HG03064 (cell line): ENCODE measurements at regions not wholly inside any gene's neighbourhood (a gene's known extent, or its start where the extent isn't known, plus 50 kb on each side); places are given as distances from the start of the nearest gene placed in this dataset.
"Not testable (repeated sequence)": the region's sequence is repeated elsewhere in the genome, so short reads cannot be mapped to it uniquely, and the experiment has no call there.

Experiments
- ATAC-seq: cut with Tn5 transposase; IDR thresholded peaks from one replicate; pipeline ENCODE4 v1.9.1; 2021; ENCODE audit warnings: low read depth; ENCODE audit not compliant: unreplicated experiment

DNA sequence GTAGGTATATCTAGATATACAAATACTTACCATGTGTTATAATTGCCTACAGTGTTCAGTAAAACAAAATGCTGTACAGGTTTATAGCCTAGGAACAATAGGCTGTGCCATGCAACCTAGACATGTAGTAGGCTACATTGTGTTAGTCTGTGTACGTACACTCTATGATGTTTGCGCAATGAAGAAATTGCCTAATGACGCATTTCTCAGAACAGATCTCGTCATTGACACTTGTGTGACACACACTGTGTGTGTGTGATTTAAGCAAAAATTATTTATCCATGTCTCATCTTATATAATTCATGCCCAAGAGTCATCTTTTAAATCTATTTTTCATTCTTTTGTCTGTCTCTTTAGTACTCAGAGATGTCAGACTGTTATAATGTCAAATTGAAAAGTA, 1888.8 kb upstream of the PCDH20 start:
- ATAC-seq = no peak

DNA sequence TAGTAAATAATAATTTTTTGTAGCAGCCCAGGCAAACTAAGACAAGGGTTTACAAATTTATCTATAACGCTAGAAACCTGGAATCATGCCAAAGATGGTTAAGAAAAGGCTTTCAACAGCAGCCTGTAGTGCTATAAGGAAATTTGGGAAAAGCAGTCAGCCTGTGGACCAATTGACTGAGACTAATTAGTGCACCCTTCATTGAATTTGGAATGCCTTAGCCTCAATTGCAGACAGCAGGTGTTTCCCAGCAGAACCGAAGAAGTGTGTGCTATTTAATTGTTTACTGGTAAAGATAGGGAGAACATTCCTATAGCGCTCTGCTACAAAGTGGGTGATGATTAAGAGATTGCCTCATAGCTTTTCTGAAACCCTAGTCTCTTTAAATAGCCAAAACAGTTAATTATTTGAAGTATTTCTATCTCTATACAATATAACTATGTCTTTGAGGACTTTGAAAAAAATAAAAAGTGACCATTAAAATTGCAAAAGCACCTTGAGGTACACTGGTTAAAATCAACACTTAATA, 1884.3 kb upstream of the PCDH20 start:
- no peak for ATAC-seq

DNA sequence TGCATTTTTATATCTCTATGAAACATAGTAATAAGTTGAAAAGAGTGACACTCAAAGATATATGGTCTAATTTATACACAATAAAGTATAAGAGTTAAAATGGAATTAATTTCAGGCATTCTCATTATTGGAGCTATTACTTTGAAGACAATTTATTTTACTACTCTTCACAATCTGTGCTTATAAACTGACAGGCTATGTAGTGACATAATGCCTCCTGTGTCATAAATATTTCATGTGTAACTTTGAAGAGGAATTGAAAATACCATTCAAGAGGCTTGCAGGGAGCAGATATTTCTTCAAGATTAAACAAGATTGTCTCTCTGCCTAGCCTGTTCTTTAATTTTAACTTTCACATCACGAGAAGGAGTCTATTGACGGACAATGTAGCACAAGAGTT, 1881.5 kb upstream of the PCDH20 start:
- ATAC-seq = no peak

DNA sequence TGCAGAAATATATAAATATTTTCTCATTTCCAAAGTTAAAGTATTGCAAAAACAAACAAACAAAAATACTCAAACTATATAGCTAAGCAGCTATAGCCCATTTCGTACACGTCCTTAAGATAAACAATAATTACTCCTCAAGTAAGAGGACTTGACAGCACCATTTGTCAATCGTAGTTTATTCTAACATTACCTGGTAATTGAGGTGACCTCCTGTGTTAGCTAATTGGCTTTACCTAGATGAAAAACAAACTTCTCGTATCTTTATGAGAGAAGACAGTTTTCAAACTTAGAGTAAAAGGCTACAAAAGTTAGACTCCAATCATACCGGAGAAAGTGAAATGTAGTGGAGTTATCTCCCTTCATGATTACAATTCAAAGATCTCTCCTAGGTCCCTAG, 1876.1 kb upstream of the PCDH20 start:
- ATAC-seq = no peak

DNA sequence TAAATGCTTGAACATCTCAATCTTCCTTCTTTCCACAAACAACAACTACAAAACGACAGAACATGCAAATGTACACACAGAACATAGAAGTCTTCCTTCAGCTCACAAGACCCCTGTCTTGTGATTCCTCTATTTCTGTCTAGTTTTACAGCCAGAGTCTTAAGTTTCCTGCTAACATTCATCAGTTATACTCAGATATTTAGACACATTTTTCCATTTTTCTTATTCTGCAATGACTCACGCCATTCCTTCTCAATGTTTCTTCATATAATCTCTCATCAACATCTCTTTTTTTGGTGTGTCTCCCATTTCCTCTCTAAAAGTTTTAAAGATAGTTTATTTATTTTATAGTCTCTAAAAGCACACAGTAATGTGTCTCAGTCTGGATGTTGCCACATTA, 1872.9 kb upstream of the PCDH20 start:
- ATAC-seq = no peak

DNA sequence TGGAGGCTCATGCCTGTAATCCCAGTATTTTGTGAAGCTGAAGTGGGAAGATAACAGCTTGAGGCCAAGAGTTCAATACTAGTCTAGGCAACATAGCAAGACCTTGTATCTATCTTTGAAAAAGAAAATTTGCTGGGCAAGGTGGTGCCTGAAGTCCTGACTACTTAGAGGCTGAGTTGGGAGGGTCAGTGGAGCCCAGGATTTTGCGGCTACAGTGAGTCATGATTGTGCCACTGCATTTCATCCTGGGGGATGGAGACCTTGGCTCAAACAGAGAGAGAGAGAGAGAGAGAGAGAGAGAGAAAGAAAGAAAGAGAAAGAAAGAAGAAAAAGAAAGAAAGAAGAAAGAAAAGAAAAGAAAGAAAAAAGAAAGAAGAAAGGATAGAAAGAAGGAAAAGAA, 1872.3 kb upstream of the PCDH20 start:
- ATAC-seq = no peak

DNA sequence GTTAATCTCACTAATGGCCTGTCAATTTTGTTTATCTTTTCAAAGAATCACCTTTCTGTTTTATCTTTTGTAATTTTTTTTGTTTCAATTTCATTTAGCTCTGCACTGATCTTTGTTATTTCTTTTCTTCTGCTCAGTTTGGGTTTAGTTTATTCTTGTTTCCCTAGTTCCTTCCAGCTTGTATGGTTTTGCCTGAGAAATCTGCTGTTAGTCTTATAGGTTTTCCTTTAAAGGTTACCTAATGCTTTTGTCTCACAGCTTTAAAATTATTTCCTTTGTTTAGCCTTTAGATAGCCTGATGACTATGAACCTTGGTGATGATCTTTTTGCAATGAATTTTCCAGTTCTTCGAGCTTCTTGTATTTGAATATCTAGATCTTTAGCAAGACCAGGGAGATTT, 1869.8 kb upstream of the PCDH20 start:
- no peak for ATAC-seq

DNA sequence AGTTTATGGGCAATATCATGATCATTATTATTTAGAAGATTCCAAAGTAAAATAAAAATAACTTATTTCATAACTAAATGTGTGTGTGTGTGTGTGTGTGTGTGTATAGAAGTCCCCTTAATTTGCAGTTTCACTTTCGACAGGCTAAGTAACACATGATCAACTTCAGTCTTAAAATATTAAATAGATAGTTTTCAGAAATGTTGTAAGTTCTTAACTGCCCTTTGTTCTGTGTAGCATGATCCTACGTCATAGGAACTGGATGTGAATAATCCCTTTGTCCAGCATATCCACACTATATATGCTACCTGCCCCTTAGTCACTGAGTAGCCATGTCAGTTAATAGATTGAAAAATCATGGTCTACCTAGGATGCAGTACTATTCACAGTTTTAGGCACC, 1863.5 kb upstream of the PCDH20 start:
- no peak for ATAC-seq

DNA sequence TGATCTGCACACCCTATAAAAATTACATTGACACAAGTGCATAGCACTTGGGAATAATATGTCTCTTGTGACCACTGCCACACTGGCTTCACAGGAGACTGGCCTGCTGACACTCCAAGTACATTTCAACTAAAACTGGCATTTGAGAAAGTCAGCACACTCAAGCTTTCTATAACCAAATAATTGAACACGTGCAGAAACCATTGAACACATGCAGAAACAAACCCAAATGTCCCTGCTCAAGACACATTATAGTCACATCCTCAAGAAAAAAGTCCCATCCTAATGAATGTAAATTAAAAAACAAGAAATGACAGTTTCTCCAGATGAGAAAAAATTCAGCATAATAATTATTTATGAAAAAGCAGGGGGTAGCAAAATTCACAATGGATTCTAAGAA, 1859.1 kb upstream of the PCDH20 start:
- ATAC-seq = no peak

DNA sequence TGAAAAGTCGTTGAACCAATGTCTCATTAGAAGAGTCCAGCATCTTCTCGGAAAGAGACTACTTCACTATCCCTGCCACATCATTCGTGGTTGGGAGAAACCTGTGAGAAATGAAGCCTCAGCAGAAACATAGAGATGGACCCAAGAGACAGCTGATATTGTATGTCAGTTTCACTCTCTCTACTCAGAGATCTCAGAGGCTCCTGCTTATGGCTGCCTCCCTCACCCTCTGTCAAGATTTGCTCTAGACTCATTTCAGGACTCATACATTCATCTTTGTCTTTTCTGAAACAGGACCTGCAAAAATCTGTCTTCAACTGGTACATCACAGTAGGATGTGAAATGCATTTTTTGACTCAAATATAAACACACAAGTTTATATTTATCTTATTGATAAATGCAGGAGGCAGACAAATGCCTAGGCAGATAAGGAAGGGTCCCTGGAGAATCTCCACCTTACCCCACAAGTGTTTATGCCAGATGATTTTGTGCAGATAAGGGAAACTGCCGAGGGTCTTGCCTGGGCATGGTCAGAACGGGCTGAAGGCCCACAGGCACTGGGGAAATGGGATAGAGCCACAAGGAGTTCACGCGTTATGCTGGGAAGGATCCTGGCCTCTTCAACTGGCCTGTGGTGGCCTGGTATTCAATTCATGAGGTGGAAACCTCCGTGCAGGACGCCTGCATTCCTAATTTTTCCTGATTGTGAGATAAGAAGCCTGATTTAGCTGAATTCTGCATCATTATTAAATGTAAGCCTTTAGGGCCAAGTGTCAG, 1834.0 kb upstream of the PCDH20 start:
- ATAC-seq = no peak

DNA sequence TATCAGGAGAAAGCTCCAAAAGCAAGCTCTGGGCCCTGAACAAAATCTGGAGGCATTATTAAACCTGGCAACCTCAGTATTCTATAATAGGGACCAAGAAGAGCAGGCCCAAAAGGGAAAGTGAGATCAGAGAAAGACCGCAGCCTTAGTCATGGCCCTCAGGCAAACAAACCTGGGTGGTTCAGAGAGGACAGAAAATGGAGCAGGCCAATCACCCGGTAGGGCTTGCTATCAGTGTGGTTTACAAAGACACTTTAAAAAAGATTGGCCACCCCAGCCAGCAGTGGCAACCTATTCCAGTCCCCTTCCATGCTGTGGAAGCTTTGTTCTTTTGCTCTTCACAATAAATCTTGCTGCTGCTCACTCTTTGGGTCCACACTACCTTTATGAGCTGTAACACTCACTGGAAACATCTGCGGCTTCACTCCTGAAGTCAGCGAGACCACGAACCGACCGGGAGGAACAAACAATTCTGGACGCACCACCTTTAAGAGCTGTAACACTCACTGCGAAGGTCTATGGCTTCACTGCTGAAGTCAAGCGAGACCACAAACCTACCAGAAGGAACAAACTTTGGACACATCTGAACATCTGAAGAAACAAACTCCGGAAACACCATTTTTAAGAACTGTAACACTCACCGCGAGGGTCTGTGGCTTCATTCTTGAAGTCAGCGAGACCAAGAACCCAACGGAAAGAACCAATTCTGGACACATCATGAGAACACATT, 1821.2 kb upstream of the PCDH20 start:
- ATAC-seq = not testable (repeated sequence)

DNA sequence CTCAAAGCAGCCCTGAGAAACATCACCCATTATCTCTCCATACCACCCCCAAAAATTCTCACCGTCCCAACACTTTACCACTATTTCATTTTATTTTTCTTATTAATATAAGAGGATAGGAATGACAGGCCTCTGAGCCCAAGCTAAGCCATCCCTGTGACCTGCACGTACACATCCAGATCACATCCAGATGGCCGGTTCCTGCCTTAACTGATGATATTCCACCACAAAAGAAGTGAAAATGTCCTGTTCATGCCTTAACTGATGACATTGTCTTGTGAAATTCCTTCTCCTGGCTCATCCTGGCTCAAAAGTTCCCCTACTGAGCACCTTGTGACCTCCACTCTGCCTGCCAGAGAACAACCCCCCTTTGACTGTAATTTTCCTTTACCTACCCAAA, 1802.9 kb upstream of the PCDH20 start:
- not testable (repeated sequence) for ATAC-seq

DNA sequence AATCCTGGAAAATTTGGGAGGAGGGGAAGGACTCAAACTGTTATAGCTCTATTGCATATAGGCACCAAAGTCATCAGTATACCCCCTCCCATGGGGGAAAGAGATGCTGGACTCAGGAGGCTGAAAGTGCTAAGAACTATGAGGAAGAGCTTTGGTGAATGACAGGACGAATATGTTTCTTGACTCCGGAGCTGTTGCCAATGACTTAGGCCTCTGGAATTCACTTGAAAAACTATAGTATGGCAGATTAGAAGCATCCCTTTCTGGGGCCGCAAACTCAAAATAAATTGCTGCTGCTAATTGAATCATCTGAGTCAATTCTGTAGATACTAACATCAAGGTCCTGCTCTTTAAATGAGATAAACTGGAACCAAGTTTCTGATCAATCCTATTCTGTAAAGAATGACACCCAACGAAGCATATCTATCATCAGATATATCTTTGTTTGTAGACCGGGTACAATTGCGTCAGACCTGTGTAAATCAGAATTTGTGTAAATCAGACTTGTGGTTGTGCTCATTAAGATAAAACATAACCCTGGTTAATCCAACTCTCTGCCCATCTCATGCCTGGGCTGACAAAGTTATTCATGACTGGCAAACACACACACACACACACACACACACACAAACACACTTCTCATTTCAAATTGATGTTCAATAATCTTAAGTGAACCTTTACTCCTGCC, 1793.8 kb upstream of the PCDH20 start:
- ATAC-seq = no peak

DNA sequence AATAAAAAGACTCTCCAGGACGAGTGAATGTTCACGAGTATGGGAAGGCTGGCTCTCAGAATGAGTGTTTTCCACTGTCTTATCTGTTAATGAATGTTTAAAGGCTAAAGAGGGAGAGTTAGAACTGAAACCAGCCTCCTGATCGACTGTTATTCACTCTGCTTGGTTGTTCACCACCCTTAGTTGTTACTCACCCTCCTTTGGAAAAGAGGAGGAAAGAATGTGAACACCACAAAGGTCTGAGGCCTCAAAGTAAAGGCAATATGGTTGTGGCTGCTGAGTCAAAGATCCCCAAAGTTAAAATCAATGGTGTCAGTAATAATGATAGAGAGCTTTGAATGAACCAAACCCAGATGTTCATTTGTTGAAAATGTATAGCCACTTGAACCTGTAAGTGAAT, 1793.2 kb upstream of the PCDH20 start:
- ATAC-seq = no peak

DNA sequence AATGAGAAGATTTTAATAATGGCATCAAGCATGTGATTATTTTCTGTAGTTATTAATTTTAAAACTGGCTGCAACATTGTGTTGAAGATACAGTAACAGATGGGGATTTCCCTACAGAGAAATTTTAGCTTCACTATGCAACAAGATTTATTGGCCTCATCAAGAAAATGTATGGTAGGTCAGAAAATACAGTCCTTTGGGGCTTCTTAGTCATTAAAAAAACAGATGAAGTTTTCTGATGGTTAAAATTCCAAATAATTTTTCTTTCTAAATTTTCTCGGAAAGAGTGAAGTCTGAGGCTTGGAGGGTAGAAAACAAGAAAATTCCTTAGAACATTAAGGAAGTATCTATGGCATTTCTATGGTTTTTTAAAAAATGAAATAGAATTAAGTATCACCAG, 1790.8 kb upstream of the PCDH20 start:
- ATAC-seq = no peak

DNA sequence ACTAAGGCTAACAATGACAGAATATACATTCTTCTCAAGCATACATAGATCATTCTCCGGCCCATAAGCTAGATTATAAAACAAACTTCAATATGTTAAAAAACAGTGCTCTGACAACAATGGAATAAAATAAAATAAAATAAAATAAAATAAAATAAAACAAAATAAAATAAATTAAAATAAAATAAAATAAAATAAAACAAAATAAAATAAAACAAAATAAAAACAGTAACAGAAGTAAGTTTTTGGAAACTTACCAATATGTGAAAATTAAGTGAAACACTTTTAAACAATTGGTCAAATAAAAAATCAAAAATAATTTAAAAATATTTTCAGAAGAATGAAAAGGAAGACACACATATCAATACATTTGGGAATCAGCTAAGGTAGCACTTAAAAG, 1785.8 kb upstream of the PCDH20 start:
- ATAC-seq = no peak

DNA sequence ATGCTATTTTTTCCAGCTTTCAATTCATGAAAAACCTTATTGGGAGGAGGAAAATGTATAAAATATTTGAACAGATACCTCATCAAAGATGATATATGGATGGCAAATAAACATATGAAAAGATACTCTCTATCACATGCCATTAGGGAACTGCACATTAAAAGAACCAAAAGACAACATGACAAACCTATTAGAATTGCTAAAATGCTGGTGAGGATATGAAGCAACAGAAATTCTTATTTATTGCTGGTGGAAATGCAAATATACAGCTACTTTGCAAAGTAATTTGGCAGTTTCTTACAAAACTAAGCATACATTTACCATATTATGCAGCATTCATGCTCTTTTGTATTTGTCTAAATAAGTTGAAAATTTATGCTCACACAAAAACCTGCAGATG, 1783.9 kb upstream of the PCDH20 start:
- ATAC-seq = no peak

DNA sequence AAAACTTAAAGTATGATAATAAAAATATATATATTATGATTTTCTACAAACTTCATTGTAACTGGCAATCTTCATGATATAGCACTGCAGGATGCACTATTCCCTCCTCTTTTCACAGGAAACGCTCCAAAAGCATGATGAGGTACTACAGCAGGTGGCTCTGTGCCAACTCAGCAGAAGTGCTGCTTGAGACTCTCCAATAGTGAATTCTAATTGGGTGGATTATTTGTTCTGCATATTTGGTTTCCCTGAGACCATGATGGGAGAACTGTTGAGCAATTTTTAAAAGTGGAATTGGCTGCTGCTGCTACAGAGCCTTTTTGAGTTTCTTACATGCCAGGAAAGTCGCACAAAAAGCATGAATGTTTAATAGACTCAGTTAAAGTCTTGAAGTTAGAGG, 1782.4 kb upstream of the PCDH20 start:
- no peak for ATAC-seq

DNA sequence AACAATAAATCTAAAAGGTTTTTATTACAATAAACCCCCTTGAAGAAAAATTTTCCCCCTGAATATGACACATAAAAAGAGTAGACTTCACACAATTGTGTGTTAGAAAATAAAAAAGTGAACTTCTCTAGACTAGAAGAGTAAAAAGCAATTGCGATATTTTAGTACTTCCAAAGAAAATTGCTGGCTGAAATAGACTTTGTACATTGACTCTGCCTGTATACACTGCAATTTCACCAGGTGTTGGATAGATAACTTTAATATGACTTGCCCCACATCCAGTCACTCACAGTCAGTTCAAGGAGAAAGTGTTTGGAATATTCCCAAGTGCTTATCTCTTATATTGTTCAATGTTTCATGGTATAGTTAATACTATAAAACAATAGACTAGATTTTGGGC, 1780.1 kb upstream of the PCDH20 start:
- ATAC-seq = no peak

DNA sequence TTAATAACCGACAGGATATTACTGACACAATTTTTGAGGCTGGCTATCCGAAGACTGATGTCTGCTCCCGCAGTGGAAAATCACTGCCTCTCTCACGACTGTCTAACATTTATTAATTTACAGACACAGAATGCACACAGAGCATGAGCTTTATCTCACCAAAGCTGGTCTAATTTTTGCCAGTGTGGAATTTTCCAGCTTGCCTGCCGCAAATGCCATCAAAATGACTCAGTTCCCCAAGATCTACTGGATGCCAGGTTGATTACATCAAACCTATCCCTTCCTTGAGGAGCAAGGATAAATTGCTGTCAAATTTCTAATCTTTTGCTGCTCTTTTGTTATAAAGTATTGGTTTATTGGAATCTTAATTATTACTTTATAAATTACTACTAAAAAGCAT, 1775.1 kb upstream of the PCDH20 start:
- ATAC-seq = no peak

DNA sequence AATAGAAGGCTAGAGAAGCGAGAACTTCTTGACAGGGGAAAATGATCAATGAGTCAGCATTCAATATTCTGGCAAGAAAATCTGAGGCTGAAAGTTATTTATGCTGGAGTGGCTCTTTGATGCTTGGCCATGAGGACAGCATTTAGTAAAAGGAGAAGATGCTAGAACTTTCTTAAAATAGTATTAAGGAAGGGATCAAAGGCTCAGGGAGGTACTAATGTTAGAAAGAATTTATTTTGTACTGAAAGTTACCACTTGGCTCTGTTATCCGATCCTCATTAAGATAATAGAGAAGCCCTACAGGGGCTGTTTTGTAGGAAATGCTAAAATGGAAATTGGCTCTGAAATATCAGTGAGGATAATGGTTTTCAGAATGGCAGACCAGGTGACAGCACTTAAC, 1774.6 kb upstream of the PCDH20 start:
- no peak for ATAC-seq
